Activated CD8-positive, alpha-beta memory T cell treated with anti-CD3 and anti-CD28 coated beads, Interleukin-2, amount 50 U/mL, for 4 hours (primary cell): ENCODE measurements at regions not wholly inside any gene's neighbourhood (a gene's known extent, or its start where the extent isn't known, plus 50 kb on each side); places are given as distances from the start of the nearest gene placed in this dataset.

Experiments
- DNase-seq: peaks from one replicate; pipeline ENCODE4 v3.0.0-alpha.2; 2020

- DNase-seq = no peak
Observed at GRCh38 chr13:106987427-106987785, 419.5 kb upstream of the ARGLU1 start.

- DNase-seq = no peak
Observed at GRCh38 chr13:106986687-106987426, 418.9 kb upstream of the ARGLU1 start.

GRCh38 chr13:106986033-106986484 lies 418.1 kb upstream of the ARGLU1 start:
- no peak for DNase-seq

GRCh38 chr13:106985481-106985880 lies 417.5 kb upstream of the ARGLU1 start:
- DNase-seq = no peak

- no peak for DNase-seq
Observed at GRCh38 chr13:106981051-106981450, 413.1 kb upstream of the ARGLU1 start.

GRCh38 chr13:106967391-106967790 lies 399.5 kb upstream of the ARGLU1 start:
- no peak for DNase-seq

- DNase-seq = no peak
Observed at GRCh38 chr13:106963151-106963550, 395.2 kb upstream of the ARGLU1 start.

GRCh38 chr13:106961651-106962050 lies 393.7 kb upstream of the ARGLU1 start:
- no peak for DNase-seq

GRCh38 chr13:106961216-106961615 lies 393.3 kb upstream of the ARGLU1 start:
- no peak for DNase-seq

- DNase-seq = no peak
Observed at GRCh38 chr13:106958621-106959048, 390.7 kb upstream of the ARGLU1 start.

GRCh38 chr13:106942563-106942962 lies 374.6 kb upstream of the ARGLU1 start:
- no peak for DNase-seq

GRCh38 chr13:106941779-106942178 lies 373.8 kb upstream of the ARGLU1 start:
- DNase-seq = no peak

- no peak for DNase-seq
Observed at GRCh38 chr13:106927421-106927820, 359.5 kb upstream of the ARGLU1 start.

GRCh38 chr13:106922384-106922783 lies 354.4 kb upstream of the ARGLU1 start:
- DNase-seq = no peak

GRCh38 chr13:106919638-106920037 lies 351.7 kb upstream of the ARGLU1 start:
- no peak for DNase-seq

- no peak for DNase-seq
Observed at GRCh38 chr13:106919133-106919532, 351.2 kb upstream of the ARGLU1 start.

- no peak for DNase-seq
Observed at GRCh38 chr13:106918557-106918860, 350.6 kb upstream of the ARGLU1 start.

GRCh38 chr13:106917673-106918556 lies 350.0 kb upstream of the ARGLU1 start:
- peak; percentile 55 for DNase-seq

GRCh38 chr13:106917024-106917571 lies 349.2 kb upstream of the ARGLU1 start:
- DNase-seq = no peak

GRCh38 chr13:106916329-106916976 lies 348.5 kb upstream of the ARGLU1 start:
- no peak for DNase-seq

- DNase-seq = no peak
Observed at GRCh38 chr13:106915146-106915545, 347.2 kb upstream of the ARGLU1 start.

GRCh38 chr13:106911627-106912026 lies 343.7 kb upstream of the ARGLU1 start:
- no peak for DNase-seq

- DNase-seq = no peak
Observed at GRCh38 chr13:106911020-106911419, 343.1 kb upstream of the ARGLU1 start.
